ENCODE measurements at regions not wholly inside any gene's neighbourhood (a gene's known extent, or its start where the extent isn't known, plus 50 kb on each side); places are given as distances from the start of the nearest gene placed in this dataset.

- DNase-seq: no peak
These were observed 369.4 kb upstream of the B3GALT2 start for GRCh38 chr1:193555662-193556441.

DNA sequence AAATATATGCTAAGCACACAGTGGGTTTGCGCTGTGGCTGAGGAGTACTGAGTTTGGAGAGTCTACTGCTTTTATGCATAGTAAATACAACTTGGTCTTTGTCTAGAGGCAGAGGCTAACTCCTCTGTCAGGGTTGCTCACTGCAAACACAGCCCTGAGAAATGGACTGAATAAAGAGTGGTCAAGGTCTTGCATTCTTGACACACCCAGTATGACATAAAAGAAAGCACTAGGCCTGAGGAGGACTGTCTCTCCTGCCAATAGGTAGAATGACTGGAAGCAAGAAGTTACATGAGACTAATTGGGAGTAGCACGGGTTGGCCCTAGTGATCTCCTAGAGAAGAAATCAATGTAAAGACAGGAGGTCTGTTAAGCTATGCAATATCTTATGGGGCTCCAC is 367.2 kb upstream of the B3GALT2 start:
- DNase-seq: no peak

- no peak for DNase-seq
These were observed 365.9 kb upstream of the B3GALT2 start for GRCh38 chr1:193552274-193552673.

- no peak for DNase-seq
These were observed 362.7 kb upstream of the B3GALT2 start for GRCh38 chr1:193549081-193549480.

DNA sequence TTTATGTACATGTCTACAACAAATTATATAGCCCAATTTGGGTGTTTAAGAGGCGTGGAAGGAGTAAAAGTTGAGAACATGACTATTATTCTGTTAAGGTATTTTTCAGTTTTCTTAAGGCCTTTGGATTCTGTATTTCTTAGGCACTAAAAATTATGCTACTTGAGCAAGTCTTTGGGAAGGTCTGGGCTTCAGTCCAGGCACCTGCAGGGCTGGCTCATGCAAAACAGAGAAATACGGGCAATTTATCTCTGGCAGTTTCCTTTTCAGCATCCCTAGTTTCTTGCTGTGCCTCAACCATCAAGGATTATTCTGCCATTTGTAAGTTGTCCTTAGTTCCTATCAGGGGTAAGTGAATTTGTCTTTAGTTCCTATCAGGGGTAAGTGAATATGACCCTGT is 358.8 kb upstream of the B3GALT2 start:
- DNase-seq: no peak

- no peak for DNase-seq
These were observed 356.8 kb upstream of the B3GALT2 start for GRCh38 chr1:193543259-193543658.

DNA sequence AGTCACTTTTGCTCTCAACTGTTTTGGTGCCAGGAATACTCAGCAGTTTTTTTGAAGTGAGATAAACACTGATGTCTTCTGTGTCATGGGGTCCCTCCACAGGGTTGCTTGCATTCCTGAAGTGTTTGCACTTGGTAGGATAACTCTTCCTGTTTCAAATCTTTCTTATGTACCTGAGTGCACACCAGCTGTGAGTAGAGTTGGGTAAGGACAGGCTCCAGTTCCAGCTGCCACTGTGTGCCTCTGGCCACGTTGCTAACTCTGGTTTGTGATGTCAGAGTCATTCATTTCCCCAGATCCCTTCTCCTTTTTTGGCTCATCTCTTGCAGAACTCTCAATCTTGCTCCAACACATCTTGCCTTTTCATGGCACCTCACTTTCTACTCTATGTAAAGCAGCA is 356.3 kb upstream of the B3GALT2 start:
- DNase-seq: no peak

- no peak for DNase-seq
These were observed 354.1 kb upstream of the B3GALT2 start for GRCh38 chr1:193540511-193540910.

- DNase-seq: peak; percentile 26
These were observed 353.5 kb upstream of the B3GALT2 start for GRCh38 chr1:193539731-193540459.

- DNase-seq: peak; percentile 42
These were observed 352.3 kb upstream of the B3GALT2 start for GRCh38 chr1:193538680-193539079.

DNA sequence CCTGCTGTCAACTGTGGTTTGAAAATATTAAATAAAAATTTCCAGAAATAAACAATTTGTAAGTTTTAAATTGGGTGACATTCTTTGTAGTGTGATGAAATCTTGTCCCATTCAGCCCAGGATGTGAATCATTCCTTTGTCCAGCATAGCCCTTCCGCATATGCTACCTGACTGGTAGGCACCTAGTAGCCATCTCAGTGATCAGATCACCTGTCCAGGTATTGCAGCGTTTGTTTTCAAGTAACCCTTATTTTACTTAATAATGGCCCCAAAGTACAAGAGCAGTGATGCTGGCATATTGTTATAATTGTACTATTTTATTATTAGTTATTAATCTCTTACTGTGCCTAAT is 351.6 kb upstream of the B3GALT2 start:
- no peak for DNase-seq

DNA sequence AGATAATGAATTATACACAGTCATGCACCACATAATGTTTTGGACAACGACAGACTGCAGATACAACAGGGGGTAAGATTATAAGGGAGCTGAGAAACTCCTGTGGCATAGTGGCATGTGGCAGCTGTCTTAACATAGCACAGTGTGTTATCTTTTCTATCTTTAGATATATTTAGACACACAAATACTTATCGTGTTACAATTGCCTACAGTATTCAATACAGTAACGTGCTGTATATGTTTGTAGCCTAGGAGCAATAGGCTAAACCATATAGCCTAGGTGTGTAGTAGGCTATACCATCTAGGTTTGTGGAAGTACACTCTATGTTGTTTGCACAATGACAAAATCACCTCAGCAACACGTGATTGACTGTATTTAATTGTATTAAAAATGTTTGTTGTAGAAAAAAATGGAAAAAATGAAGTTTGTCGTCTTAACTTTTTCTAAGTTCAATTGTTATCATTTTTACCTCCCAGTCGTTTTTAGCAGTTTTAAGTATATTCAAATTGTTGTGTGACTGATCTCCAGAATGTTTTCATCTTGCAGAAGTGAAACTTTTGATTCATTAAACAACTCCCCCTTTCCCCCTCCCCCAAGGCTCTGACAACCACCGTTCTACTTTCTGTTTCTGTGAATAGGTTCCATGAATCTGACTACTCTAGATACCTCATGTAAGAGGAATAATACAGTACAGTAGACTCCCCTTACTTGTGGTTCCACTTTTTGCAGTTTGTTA is 351.0 kb upstream of the B3GALT2 start:
- peak; percentile 73 for DNase-seq

DNA sequence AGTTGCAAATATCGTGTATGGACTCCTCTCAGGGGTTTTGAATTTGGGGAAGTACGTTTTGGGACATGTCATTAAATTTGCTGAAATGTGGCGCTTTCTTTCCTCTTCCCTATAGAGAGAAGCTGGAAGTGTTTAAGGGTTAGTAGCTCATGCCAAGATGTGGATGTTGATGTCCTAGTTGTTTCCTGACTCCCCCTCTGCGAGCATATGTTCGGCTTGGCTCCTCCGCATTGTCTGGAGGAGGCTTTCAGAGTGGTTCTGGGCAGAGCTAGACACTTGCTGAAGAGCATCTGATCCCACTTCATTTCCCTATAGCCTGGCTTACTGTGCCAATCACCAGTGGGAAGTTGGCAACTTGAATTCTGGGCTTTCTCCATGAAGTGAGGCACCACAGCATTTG is 347.4 kb upstream of the B3GALT2 start:
- no peak for DNase-seq

DNA sequence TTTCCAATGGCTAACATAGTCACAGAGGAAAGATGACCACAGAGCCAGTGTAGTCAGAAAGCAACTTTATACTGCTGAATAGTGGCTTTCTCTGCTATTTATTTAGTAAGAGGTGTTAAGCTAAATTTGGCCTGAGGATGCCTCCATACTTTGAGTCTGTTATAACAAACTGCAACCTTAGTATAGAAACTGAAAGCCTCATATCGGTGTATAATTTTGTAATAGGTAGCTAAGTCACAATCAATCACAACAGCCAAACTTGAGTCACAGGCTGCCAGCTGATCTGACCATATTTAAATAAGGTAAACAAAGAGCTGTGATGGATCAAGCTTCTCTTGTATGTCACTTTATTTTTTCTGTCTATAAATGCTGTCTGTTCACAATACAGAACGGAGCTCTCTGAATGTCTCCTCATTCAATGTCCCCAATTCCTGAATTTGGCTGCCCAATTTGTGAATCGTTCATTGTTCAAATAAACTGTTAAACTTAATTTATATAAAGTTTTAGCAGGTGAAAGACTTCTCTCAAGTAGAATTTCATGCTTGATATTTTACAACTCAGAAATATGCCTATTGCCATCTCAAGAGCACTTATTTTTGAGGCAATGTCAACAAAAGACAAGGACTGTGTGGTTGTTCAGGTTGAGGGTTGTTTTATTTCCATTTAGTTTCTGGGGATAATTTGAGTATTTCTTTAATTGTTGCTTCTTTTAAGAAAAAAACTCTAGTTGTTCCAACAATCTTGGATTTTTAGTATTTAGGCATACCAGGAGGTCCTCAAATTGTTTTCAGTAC is 339.7 kb upstream of the B3GALT2 start:
- DNase-seq: no peak

DNA sequence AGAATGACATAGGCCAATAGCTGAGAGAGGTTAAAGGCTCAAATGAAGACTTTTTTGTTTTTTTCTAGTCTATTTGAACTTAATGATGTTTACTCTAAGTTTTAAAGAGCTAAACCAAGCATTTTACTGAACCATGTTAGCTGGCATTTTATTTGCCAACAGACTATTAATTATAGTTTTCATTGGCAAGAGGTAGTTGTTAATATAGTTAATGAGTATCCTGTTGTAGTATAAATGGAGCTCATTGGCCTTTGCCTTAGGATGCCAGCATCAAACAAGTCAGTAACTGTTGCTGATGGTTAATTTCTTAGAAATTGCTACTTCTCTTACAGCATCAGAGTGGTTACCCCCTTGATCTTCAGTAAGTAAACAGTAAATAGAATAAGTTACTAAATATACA is 339.0 kb upstream of the B3GALT2 start:
- no peak for DNase-seq

DNA sequence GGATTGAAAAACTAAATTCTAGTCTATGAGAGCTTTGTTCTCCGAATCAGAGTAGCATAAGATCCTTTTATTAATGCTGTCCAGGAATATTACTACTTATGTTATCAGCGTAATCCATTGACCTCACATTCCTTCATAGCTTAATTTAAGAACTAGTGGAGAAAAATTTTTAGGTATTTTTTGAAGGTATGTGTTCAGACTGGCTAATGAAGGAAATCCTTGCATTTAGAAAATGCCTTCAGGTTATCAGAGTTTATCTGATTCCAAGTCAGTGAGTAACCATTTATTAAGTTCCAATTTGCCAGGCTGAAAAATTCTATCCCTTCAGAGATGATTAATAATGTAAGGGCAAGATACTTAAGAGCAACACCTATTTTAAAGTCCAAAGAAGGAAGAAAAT is 338.2 kb upstream of the B3GALT2 start:
- no peak for DNase-seq

DNA sequence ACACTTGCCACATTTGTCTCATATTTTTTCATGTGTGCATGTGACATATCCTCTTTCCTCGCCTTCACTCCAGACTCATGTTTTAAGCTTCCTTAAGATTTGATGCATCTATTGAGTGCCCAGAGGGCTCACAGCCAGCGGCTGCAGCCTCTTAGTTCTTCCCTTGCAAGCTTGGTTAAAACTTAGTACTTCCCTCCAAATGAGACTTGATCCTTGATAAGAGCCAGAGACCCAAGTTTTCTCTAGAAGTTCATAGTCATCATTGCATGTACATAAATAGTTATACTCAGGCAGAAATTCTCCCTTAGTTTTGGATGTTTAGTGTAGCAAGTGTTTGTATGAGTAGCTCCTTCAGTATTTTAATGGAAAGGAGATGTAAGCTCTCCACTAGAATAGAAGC is 337.6 kb upstream of the B3GALT2 start:
- DNase-seq: no peak

DNA sequence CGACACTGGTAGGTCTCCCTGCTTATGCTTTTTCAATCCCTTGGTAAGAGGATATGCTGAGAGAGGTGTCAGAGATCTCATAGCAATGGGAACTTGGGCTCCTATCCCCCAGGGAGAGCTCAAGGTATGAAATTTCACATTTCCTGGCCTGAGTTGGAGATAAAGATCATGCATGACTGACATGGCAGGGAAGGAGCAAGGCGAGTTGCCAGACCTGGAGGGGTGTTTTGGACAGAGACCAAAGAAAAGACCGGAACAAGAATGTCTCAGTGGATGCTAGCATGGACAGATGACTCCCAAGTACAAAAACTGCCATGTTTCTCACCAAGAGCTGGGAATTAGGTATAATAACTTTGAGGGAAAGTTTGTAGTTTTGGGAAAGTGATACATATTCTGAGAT is 334.1 kb upstream of the B3GALT2 start:
- DNase-seq: no peak

GRCh38 chr1:193519922-193520321 is 333.5 kb upstream of the B3GALT2 start:
- no peak for DNase-seq

GRCh38 chr1:193516755-193517388 is 330.5 kb upstream of the B3GALT2 start:
- DNase-seq: no peak

DNA sequence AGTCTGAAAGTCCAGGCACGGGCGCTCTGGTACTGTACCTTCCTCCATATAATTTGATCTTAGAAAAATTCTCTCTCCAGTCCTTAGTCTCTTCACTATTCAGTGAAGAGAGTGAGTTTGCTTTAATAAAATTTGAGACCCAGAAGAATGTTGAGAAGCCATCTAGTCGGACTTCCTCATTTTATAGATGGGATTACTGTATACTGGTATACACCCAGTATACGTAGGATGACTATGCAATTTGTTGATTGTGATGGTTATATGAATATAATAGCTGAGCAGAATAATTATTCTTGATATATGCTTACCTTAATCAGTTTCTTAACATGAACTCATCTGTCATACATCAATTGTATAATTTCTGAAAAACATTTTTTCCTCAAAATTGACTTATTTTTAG is 328.0 kb upstream of the B3GALT2 start:
- DNase-seq: no peak

DNA sequence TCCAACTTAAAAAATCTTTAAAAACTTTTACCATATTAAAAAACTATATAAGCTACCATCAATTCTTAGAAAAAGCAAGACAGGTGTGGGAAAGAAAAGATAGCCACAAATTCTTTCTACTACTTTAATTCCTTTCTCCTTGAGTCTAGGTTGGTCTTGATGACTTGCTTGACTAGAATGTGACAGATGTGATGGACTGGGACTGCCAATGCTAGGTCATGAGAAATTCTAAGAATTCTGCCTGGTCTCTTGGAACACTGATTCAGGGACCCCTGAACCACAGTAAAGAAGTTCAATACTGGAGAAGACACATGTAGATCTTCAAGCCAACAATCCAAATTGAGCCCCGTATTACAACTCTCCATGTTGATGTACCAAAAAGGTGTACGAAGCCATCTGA is 326.6 kb upstream of the B3GALT2 start:
- DNase-seq: no peak

GRCh38 chr1:193504920-193505319 is 318.5 kb upstream of the B3GALT2 start:
- DNase-seq: no peak

All from activated naive CD4-positive, alpha-beta T cell treated with anti-CD3 and anti-CD28 coated beads, Interleukin-2, amount 50 U/mL, for 16 hours (primary cell).